Heart left ventricle (tissue), 16 donors: ENCODE measurements at regions not wholly inside any gene's neighbourhood (a gene's known extent, or its start where the extent isn't known, plus 50 kb on each side); places are given as distances from the start of the nearest gene placed in this dataset.
"Not testable (repeated sequence)": the region's sequence is repeated elsewhere in the genome, so short reads cannot be mapped to it uniquely, and the experiment has no call there.

Source experiments
- ATAC-seq, 4 donors: fragments of 200-7000 bp; cut with Tn5 transposase; one replicate each; pipeline ENCODE4 v1.9.1; 2020 to 2022; ENCODE audit warnings: moderate library complexity in 4 of 4, mild to moderate bottlenecking in 3 of 4, moderate number of reproducible peaks in 1 of 4
- DNase-seq, 5 donors: peaks; one replicate each; pipeline ENCODE4 v3.0.0-alpha.2; 2020
- H3K27ac ChIP-seq, 12 donors: fragments of 200-600 bp; sonication (generic) in 4 of 12; one replicate each; pipeline versions ENCODE4 v1.5.0 to v1.8.0; 2016 to 2022; ENCODE audit warnings: mild to moderate bottlenecking in 2 of 12
- H3K27me3 ChIP-seq, 9 donors: fragments of 200-600 bp; sonication (generic) in 2 of 9; one replicate each; pipeline versions ENCODE4 v1.5.1 to v1.8.0; 2016 to 2022; ENCODE audit warnings: mild to moderate bottlenecking in 3 of 9
- H3K36me3 ChIP-seq, 9 donors: fragments of 200-600 bp; sonication (generic) in 2 of 9; one replicate each; pipeline versions ENCODE4 v1.5.0 to v1.8.0; 2018 to 2022; ENCODE audit warnings: mild to moderate bottlenecking in 2 of 9
- H3K4me1 ChIP-seq, 12 donors: fragments of 200-600 bp; sonication (generic) in 4 of 12; one replicate each; pipeline versions ENCODE4 v1.5.0 to v1.8.0; 2016 to 2022; ENCODE audit warnings: mild to moderate bottlenecking in 3 of 12
- H3K4me3 ChIP-seq, 12 donors: fragments of 200-600 bp; sonication (generic) in 4 of 12; one replicate each; pipeline versions ENCODE4 v1.5.0 to v1.8.0; 2017 to 2022; ENCODE audit warnings: mild to moderate bottlenecking in 9 of 12, moderate library complexity in 4 of 12
- H3K9me3 ChIP-seq, 12 donors: fragments of 200-600 bp; sonication (generic) in 4 of 12; one replicate each; pipeline versions ENCODE4 v1.5.0 to v1.8.0; 2016 to 2022; ENCODE audit warnings: mild to moderate bottlenecking in 1 of 12
- CTCF ChIP-seq, 12 donors: fragments of 200-600 bp; sonication (generic) in 4 of 12; IDR thresholded peaks; one replicate each; pipeline versions ENCODE4 v1.5.0 to v1.8.0; 2018 to 2022; ENCODE audit warnings: antibody characterized with exemption in 12 of 12, mild to moderate bottlenecking in 5 of 12
- POLR2A ChIP-seq, 2 donors: fragments of 450-650 bp; IDR thresholded peaks; one replicate each; pipeline ENCODE4 v1.6.1; 2017; ENCODE audit warnings: antibody characterized with exemption in 2 of 2, mild to moderate bottlenecking in 2 of 2, moderate library complexity in 2 of 2
- WGBS, 4 donors: extraction: QIAGEN DNeasy Blood & Tissue Kit in 2 of 4; methylation state at CpG; one replicate each; pipeline versions ENCODE4 v1.1.5 to v1.1.7; 2013 to 2018; 5-methylcytosine and 5-hydroxymethylcytosine counted together
- intact Hi-C, 10 donors: fragments of 100-400 bp; cut with DNase I; formaldehyde crosslinking; loops; one replicate each; pipeline versions ENCODE4 v1.11.1 to v1.14.2; 2022
- donor health status: ischemic (EF 13 %, LVEDD 7.1; RV severe dilation, severe dysfunction).
- donor health status: healthy with polysubstance abuse.
- donor health status: DM: no; HTN: yes; CAD: no.
- donor health status: DM: no; HTN: no; CAD: no.
- donor health status: ischemic (EF 25% LVEDD 6.9; RV normal size, moderate dysfunction).
- donor health status: ischemic (EF 25% LVEDD 5.7; RV mildly dilated, moderate dysfunction).
- donor health status: healthy.
- donor health status: DM: yes; HTN: yes; CAD: no.
- donor health status: ischemic (EF 35%, LVEDD 5.7; RV mildly dilated, moderate dysfunction).
- donor health status: nonischemic (EF 11% LVEDD 7.7; RV severe dilation, severe dysfunction).
- donor health status: DM: yes; HTN: yes; CAD: no.
- donor health status: PGD.
- donor health status: ischemic (EF 29% LVEDD 5.4; RV normal size, mild dysfunction).
- donor health status: nonischemic (EF 23%, LVEDD 6.1; RV moderate dilation, normal function).

GRCh38 chr16:75957870-75958269 lies 231.6 kb upstream of the CPHXL start:
- no peaks in the 10 kb centered on the region for H3K36me3 ChIP-seq
- no peak for ATAC-seq
- 73 to 83% (median 79%) methylated on average over 6 of the region's 6 CpGs for WGBS, 4 donors
- H3K4me3 ChIP-seq, result no peak overlapping the region
- H3K9me3 ChIP-seq, result peaks cover 0 to 6% (median 0%) of the 10 kb centered on the region in 12 donors
- no peak overlapping the region for H3K27ac ChIP-seq
- no peaks in the 10 kb centered on the region for H3K4me1 ChIP-seq
- no peaks in the 10 kb centered on the region for H3K27me3 ChIP-seq
- no peak for TF ChIP-seq POLR2A (IDR thresholded peaks at IDR 0.05)
- no peak for TF ChIP-seq CTCF (IDR thresholded peaks at IDR 0.05)
- intact Hi-C loops, result no loop called here
- DNase-seq, result no peak

- WGBS, 4 donors, result 59 to 79% (median 77%) methylated on average over 1 of the region's 1 CpG
- H3K4me1 ChIP-seq, result no peaks in the 10 kb centered on the region
- no peak overlapping the region for H3K27ac ChIP-seq
- no peaks in the 10 kb centered on the region for H3K27me3 ChIP-seq
- no peak for TF ChIP-seq CTCF (IDR thresholded peaks at IDR 0.05)
- no peak for TF ChIP-seq POLR2A (IDR thresholded peaks at IDR 0.05)
- ATAC-seq (no peak), DNase-seq (no peak)
- no peak overlapping the region for H3K4me3 ChIP-seq
- H3K9me3 ChIP-seq, result no peaks in the 10 kb centered on the region
- intact Hi-C loops, result no loop called here
- no peaks in the 10 kb centered on the region for H3K36me3 ChIP-seq
These were observed 239.4 kb upstream of the CPHXL start for GRCh38 chr16:75965504-75966374.

GRCh38 chr16:75969120-75969519 lies 242.8 kb upstream of the CPHXL start:
- intact Hi-C loops, ATAC-seq: not testable (repeated sequence)

GRCh38 chr16:75971334-75971733 lies 245.0 kb upstream of the CPHXL start:
- DNase-seq (no peak), ATAC-seq (no peak)
- no peaks in the 10 kb centered on the region for H3K36me3 ChIP-seq
- 62 to 78% (median 71%) methylated on average over 2 of the region's 2 CpGs for WGBS, 4 donors
- H3K4me3 ChIP-seq, result no peak overlapping the region
- no peak for TF ChIP-seq CTCF (IDR thresholded peaks at IDR 0.05)
- TF ChIP-seq POLR2A (IDR thresholded peaks at IDR 0.05), result no peak
- H3K4me1 ChIP-seq, result no peaks in the 10 kb centered on the region
- no peaks in the 10 kb centered on the region for H3K27me3 ChIP-seq
- intact Hi-C loops, result no loop called here
- H3K9me3 ChIP-seq, result peaks cover 0 to 4% (median 0%) of the 10 kb centered on the region in 12 donors
- no peak overlapping the region for H3K27ac ChIP-seq

More at GRCh38 chr16:75969120-75969519, 242.8 kb upstream of the CPHXL start:
- H3K36me3 ChIP-seq, H3K27me3 ChIP-seq, H3K4me3 ChIP-seq, H3K4me1 ChIP-seq, H3K27ac ChIP-seq, DNase-seq, H3K9me3 ChIP-seq: not testable (repeated sequence)
- WGBS, 4 donors, result 89 to 97% (median 93%) methylated on average over 6 of the region's 6 CpGs

GRCh38 chr16:75983296-75983695 lies 257.0 kb upstream of the CPHXL start:
- Histone ChIP-seq H3K27ac (no peak overlapping the region), H3K4me1 (no peaks in the 10 kb centered on the region), H3K27me3 (no peaks in the 10 kb centered on the region), H3K36me3 (no peaks in the 10 kb centered on the region), H3K4me3 (no peak overlapping the region), H3K9me3 (peaks cover 0 to 20% (median 0%) of the 10 kb centered on the region in 12 donors)
- DNase-seq (no peak), ATAC-seq (no peak)
- intact Hi-C loops, result no loop called here
- TF ChIP-seq CTCF (IDR thresholded peaks at IDR 0.05), result no peak
- no peak for TF ChIP-seq POLR2A (IDR thresholded peaks at IDR 0.05)
